GM18861 (cell line): ENCODE measurements at regions not wholly inside any gene's neighbourhood (a gene's known extent, or its start where the extent isn't known, plus 50 kb on each side); places are given as distances from the start of the nearest gene placed in this dataset.

Experiments
- ATAC-seq: cut with Tn5 transposase; IDR thresholded peaks from one replicate; pipeline ENCODE4 v1.9.1; 2021; ENCODE audit not compliant: unreplicated experiment

- ATAC-seq = no peak
Measured at GRCh38 chr21:16011719-16012118, 281.9 kb downstream of the USP25 start.

DNA sequence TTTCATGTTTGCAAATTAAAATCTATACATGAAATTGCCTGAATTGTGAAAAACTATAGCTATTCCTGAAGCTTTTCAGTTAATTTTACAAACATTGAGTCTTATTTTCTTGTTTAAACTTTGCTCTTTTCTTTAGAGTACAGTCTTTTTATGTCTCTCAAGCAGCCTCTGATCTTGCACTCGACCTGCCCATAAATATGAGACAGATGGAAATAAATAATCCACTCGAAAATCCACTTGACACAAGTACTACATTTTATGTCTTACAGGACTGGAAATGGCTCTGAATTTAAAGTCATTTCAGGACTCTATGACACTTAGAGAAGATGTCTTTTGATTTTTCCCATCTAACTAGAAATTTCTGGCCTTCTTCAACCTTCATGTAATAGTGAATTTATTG lies 283.8 kb downstream of the USP25 start:
- ATAC-seq = no peak

- ATAC-seq = no peak
Measured at GRCh38 chr21:16020878-16021277, 291.1 kb downstream of the USP25 start.

GRCh38 chr21:16022116-16022515 lies 292.3 kb downstream of the USP25 start:
- no peak for ATAC-seq

DNA sequence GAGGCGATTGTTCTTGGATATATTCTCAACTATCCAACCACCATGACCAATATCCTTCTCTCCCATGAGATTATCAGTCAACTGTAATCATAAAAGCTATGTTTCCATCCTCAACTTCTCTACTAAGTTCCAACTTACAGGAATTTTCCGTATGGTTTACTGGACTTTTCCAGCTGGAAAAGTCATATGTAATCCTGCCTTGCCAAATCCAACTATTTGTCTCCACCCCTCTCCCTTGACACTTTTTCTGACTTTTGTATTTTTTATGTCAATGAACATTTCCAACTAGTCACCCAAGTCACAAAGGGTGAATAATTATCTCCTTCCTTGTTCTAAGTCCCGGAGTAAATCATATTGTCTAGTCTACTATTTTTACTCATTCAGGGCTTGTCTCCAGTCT lies 293.1 kb downstream of the USP25 start:
- ATAC-seq = no peak

DNA sequence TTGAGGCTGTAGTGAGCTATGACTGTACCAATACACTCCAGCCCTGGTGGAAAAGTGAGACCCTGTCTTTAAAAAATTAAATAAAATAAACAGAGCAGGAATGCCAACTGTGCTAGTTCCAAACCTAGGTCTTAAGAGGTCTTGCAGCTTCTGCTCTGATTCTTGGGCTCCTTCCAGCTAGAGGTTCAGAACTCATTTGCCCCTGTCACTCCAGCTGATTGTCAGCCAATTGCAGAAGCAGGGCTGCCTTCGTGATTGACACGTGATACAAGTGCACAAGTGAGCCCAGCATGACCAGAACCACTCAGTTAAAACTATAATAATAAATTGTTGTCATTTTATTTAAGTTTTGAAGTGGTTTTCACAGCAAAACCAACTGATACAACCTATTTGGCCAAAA lies 298.4 kb downstream of the USP25 start:
- ATAC-seq = no peak

DNA sequence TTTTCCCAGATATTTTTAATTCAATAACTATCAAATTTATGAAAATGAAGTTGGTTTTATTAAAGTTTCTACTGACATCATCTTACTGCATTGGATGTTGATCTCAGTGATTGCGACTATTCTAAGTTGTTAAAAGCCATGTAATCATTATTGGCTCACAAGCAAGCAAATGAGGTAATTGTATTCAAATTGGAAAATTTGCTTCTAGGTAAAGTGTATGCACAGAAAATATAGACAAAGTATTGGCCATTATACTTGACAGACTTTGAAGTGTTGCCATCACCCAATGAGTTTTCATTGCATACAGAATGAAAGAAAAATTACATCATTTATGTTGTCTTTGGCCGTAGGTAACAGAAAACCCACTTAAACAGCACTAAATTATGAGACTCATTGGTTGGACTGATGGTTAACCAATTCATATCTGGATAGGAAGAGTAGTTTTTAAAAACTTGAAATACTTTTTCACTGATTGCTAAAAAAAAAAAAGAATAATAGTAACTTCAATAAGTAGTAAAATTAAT lies 299.2 kb downstream of the USP25 start:
- no peak for ATAC-seq

DNA sequence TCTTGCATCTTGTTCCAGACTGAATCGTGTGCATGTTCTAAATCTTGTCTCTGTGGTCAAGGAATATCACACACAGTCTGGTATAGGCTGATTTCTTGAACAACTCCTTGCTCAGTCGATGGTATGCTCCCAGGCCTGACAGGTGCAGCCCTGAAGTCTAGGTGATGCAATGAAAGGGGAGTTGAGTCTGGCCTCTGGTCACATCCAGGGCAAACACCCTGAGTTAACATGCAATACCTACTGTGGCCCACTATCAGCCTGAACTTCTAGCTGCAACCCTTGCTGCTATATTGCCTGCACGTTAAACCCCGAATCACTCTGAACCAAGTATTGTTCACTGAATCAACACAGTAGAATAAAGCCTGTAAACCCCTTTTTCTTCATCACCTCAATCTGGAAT lies 303.4 kb downstream of the USP25 start:
- no peak for ATAC-seq

- no peak for ATAC-seq
Measured at GRCh38 chr21:16034446-16035190, 304.8 kb downstream of the USP25 start.

DNA sequence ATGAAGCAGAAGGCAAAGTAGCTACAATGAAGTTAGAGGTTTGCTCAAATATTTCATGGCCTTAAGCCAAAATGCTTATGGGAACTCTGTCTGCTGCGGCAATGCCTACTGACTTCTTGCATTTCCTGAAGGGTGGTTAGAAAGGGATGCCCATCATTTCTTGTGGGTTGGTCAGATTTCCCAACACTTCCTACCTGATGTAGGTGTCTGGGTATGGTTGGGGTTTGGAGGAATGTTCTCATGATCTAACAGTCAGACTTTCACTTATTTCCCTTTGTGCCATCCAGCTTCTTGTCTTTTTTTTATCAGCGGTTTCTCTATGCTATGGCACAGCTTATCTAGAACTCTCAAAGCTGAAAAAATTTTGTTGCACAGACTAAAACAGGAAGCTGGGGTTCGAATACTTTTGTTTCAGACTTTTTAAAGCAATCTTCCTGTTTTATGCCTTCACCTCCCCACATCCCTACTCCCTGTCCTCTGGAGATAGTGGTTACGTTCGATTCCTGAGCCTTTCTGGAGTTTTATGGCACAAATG lies 307.7 kb downstream of the USP25 start:
- no peak for ATAC-seq

GRCh38 chr21:16040601-16041000 lies 310.8 kb downstream of the USP25 start:
- no peak for ATAC-seq

DNA sequence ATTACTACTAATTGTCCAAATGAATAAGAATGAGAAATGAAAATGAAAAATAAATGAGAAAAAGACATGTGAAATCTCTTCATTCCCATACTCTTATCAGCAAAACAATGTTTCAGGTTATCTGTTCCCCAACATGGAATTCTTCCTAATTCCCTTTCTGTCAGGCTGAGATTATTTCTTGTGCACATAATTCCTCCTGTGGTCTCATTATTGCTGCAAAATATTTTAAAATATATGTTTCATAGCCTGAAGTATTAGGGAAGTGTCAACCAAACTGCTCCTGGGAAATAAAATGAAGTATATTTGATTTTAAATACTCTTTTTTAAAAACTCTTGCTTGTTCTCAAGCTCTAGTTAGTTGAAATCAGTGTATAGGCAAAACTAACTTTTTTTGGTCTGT lies 314.9 kb downstream of the USP25 start:
- no peak for ATAC-seq

DNA sequence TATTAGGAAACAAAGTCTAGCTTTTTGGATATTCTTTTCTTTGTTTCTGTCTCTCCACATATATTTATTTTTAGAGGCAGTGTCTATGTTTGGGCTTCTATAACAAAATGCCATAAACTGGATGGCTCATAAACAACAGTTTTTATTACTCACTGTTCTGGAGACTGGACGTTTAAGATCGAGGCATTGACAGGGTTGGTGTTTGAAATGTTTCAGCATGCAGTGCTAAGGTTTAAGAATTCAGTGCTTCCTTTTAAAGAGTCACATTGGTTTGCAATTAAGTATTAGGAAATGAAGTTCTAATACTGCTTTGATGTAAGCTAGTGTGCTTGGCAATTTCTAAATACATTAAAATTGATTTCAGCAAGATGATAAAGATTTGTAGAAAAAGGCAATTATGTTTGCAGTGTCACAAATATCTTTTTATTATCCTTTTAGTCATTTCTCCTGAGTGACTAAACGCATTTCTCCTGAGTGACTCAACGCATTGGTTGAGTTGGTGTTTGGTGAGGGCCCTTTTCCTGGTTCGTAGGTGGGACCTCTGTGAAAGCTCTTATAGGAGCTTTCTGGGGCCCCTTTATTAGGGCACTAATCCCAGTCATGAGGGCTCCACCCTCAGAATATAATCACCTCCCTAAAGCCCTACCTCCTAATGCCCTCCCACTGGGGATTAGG lies 317.0 kb downstream of the USP25 start:
- ATAC-seq = no peak

GRCh38 chr21:16047904-16048303 lies 318.1 kb downstream of the USP25 start:
- ATAC-seq = no peak

GRCh38 chr21:16055014-16055413 lies 325.2 kb downstream of the USP25 start:
- no peak for ATAC-seq

- no peak for ATAC-seq
Measured at GRCh38 chr21:16058896-16059295, 329.1 kb downstream of the USP25 start.

DNA sequence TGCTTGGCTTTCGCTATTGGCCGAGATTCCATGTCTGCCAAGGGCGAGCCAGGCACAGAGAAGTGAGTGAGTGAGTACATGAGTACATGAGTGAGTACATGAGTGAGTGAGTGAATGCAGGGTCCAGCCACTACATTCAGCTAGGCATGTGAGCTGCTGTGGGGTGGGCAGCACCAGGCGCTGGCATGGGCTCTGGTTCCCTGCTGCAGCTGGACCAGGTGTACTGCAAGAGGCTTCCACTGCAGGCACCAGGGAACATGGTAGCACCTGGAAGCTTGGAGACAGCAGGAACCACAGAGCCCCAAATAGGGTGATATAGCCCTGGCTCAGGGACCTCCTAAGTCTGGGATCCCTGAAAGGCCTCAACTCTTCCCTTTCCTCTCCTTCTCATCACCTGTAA lies 330.2 kb downstream of the USP25 start:
- ATAC-seq = no peak

DNA sequence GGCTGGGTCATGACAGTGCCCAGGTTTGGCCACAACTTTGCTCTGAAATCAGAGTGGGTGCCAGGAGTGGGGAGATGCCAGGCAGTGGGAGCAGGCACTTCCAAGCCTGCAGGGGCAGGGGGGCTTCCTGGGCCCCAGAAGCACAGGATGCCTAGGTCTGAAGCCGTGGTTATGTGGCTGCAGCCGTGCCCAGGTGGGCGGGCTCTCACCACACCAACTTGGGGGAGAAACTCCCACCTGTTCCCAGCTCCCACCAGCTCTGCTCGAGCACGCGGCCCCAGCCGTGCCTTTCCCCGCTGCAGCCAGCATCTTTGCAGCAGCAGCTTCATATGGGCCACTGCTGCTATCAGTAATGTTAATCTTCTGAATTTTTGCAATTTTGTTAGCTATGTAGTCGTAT lies 331.4 kb downstream of the USP25 start:
- ATAC-seq = no peak

GRCh38 chr21:16069178-16070112 lies 339.7 kb downstream of the USP25 start:
- no peak for ATAC-seq

DNA sequence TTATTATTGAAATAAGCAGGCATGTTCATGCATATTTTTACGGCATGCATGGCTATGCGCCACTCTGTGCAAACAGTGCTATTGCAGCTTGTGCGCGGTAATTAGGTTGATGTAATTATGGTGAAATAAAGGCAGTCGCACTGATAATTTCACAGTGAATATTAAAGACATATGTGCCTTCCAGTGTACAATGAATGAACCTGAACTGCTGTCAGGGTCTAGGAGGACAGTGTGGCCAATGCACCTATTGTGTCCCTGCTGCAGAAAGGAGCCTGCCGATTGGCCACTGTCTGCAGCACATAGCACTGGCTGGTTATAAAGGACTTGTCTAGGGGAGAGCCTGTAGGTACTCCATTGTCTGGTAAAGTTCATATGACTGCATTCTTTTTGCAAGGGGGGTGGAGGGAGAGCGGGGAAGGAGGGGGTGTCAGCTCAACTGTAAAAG lies 340.4 kb downstream of the USP25 start:
- ATAC-seq = no peak

- ATAC-seq = no peak
Measured at GRCh38 chr21:16071092-16071491, 341.3 kb downstream of the USP25 start.
